ENCODE measurements at regions not wholly inside any gene's neighbourhood (a gene's known extent, or its start where the extent isn't known, plus 50 kb on each side); places are given as distances from the start of the nearest gene placed in this dataset.

DNA sequence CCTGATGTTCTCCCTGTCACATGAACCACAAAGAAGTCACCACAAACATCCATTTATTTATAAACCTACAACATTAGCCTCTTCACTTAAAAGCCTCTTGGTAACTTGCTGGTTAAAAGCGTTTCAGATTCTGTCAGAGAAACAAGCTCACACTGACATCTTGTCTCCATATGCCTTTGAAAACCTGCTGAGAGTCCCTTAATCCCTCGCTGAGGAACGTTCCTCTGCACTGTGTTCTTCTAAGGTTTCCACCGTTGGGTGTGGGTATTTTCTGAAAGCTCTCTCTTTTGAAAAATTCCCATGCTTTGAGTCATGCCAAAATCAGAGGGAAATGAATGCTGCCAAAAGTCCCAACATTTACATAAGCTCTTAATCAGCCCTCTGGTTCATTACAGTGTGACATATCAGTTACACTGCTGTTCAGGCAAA, 149.8 kb downstream of the CCDC34 start:
- peak; percentile 46 for DNase-seq

DNA sequence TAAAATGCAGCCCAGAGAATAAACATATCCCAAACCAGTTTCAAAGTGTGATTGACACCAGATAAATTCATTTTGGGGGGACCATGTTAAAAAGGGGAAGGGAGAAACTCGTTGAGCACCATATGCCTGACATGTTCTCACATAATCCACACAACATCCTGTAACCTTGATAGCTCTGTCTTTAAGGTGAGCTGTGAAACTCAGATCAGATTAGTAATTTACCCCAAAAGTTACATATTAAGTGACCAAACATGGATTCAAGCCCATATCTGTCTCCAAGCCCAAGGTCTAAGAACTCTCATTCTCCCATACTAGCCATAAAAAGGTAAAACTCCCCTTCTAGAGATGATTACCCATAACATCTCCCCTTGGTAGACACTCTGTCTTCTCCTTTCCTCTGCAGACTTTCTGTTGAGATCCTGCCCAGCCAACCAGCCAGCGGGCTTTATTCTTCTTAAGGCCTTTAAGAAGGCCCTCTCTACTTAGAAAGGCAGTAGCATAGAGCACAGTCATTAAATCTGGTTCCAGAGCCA, 150.7 kb downstream of the CCDC34 start:
- no peak for DNase-seq

DNA sequence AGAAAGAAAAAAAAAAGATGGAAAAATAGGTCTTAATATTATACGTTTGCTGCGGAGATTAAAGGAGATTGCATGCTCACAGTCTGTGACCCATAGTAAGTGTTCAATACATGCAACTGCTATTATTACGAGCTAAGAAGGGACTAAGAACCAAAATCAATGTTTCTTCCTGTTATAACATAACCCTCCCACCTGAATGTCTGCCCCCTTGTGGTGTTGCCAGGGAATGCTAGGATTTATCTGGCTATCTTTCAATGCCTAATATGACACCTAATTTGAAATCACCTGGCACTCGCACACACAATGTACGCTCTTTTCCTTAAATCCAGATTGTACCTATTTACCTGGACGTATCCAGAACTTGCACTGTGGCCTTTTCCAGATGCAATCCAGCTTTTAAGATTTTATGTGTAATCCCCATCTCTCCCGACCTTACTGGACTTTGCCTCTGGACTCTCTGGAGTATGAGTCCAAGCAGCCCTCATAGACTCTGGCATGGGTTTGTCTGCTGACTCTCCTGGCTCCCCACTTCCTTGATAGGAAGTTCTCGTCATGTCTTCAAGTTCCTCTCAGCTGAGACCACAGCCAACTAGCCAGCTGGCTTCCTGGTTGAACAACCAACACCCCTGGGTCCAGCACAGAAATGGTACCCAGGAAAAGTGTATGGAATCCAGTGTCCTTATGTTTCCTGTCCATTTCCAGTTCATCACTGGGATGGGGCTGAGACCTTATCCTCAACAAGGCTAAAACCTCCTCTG, 151.5 kb downstream of the CCDC34 start:
- DNase-seq: no peak

DNA sequence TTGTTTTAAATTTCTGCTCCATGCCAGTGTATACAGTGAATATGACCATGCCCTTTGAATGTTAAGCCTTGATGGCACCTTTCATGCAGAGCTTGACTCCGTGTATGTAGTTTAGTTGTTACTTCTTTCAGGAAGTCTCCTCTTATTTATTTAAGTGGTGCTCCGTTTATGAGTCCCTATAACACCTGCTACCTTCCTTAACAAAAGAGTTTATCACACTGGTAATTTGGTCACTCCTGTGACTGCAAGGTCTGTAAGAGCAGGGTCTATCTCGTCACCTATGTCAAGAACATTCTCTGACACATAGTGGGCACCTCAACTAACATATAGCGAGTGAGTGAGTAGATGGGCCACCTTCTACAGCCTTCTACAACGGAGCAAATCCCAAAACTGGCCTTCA, 152.5 kb downstream of the CCDC34 start:
- no peak for DNase-seq

DNA sequence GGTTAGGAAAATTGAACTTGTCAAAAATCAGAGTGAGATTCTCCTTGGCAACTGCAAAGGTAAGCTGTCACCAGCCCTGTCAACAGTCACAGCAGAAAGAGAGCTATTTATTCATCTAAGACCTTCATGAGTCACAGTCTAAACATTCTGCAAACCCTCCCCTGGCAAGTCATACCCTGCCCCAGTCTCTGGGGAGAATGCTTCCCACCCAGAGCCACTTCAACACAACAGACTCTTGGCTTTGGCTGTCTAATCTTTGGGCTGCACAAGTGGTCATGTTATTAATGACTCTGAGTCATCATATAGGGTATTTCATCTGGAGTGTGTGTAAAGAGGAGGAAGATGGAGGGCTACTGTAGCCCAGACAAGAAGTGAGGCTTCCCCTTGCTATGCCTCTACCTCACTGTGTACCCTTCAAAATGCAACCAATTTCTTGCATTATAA, 153.4 kb downstream of the CCDC34 start:
- no peak for DNase-seq

DNA sequence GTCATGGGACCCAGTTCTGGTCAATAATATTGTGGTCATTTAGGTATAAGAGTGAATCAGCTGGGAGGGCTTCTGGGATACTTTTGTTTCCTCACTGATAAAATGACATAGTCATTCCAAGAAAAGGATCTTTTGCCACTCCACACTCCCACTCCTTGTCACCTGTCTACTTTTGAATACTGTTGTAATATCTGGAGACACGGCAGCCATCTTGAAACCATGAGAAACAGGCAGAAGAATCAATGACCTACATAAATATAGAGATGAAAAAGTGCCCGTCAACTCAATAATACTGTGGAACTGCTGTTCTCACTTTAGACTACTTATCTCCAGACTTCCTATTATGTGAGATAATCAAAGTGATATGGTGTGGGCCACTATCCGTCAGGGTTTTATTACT, 154.2 kb downstream of the CCDC34 start:
- no peak for DNase-seq

DNA sequence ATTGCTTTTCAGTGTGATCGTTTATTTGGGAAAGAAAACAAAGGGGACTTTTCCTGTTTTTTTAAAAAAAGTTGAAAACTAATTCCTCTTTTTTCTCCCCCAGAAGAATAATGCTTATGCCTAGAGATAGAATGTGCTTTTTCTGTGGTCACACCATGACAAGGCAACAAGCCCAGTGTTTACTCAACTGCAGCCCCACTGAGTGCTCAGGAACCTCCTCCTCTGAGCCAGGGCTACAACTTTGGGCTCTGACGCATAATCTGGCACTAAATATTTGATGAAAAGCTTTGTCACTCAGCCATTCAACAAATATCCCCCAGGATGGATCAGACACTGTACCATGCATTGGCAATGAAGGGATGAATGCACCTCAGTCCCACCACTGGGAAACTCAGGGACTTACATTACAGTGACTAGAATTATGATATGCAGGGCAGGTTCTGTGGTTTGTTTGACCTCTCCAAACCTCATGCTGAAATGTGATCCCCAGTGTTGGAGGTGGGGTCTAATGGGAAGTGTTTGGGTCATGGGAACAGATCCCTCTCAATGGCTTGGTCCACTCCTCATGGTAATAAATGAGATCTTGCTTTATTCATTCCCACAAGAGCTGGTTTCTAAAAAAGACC, 155.9 kb downstream of the CCDC34 start:
- no peak for DNase-seq

DNA sequence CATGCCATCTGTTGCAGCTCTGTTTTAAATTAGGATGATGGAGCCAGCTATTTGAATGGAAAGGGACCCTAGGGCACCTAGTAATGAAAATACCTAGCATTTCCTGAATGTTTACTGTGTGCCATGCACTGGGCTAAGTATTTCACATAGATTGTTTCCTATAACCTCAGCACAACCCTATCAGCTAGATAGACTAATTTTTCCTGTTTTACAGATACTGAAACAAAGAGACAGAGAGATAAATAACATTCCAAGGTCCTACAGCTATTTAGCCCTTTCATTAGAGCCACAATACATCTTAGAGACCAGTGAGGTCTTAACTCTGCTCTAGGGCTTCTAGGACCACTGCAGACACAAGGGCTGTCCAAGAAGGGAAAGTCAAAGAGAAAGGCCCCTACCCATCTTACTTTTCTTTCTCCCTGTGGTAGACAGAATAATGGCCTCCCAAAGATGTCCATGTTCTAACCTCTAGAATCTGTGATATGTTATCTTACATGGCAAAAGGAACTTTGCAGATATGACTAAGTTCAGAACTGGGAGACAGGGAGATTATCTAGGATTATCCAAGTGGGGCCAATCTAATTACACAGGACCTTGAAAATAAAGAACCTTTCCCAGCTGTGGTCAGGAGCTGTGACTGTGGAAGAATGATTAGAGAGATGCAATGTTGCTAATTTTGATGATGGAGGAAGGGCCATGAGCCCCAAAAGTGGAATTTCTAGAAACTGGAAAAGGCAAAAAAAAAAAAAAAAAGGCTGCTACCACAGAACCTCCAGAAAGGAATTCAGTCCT, 157.0 kb downstream of the CCDC34 start:
- no peak for DNase-seq

DNA sequence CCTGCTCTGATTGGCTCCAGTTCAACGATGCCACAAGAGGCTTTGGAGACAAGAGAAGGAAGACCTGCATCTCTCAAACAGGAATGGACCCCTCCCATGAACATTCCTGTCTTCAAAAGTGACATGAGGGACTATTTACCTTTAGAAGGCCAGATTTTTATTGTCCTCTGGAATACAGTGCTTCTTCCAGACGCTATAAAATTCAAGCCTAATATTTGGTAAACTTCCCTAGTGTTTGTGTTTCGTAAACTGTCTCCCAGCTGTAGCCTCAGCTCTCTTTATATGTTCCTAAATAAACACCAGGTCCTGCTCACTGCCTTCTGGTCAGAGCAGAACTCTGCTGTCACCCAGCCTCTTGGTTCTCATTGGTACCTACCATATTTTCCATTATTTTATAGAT, 157.8 kb downstream of the CCDC34 start:
- no peak for DNase-seq

DNA sequence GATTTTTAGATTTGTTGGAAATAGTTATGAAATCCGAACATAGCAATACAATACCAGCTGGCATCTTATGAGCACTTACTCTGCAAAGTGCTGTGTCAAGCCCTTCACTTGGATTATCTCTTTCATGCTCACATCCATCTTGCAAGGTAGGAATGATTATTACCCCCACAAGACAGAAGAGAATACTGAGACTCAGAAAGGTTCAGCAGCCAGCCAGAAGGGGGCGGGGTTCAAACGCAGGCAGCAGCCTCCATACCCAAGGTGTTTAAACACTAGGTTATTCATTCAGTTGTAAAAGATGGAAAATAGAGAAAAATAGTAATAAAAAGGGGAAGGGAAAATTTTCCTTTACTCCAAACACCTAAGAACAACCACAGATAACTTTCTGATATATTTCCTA, 158.5 kb downstream of the CCDC34 start:
- DNase-seq: no peak

DNA sequence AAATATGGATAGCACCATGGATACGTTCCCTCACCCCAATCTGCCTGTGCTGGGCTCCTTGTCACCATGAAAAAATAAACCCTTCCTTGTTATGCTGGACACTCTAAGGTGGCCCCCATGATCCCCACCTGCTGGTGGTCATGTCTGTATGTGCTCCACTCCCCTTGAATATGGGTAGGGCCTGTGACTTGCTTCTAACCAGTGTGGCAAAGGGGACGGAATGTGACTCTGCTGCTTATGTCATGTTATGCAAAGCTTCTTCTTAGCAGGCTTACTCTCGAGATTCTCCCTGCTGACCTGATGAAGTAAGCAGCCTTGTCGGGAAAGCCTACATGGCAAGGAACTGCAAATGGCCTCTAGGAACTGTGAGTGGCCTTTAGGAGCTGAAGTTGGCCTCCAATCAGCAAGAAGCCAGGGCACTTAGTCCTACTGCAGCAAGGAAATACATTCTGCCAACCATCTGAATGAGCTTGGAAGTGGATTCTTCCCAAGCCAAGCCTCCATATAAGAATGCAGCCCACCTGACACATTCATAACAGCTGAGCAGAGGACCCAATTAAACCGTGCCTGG, 159.9 kb downstream of the CCDC34 start:
- DNase-seq: no peak

DNA sequence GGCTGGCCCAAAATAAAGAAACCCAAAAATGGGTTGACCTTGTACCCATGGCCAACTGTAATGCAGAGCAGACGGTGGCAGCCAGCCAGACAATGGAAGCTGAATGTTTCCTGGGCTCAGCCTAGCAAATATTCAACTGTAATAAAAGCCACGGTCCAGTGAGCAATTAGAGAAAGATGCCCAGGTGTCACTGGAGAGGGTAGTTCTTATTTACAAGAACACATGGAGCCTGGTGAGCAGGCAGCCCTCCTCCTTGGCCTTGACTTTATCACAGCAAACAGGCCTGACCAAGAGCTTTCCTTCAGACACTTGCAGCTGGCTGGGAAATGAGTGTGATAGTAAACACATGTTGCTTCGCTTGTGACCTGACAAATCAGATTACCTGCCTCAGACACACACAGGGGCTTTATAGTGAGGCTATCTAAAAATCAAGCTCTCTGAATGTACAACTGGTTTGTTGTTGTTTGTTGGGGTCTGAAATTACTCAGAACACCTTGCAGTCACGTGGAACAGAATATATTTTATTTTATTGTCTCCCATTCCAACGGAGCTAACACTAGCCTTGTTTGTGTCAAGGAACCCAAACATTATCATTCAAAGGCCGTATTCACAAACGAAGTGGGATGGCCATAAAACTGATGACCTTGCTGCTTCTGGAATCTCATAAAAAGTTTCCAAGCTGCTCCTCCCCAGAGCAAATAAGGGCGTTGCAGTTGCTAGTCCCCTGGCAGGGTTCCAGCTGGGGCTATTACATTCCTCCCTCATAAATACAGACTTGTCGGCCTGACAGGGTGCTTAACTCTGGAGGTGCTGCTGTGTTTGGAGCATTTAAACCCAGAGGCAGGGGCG, 161.1 kb downstream of the BBOX1 start:
- peak; percentile 85 for DNase-seq

DNA sequence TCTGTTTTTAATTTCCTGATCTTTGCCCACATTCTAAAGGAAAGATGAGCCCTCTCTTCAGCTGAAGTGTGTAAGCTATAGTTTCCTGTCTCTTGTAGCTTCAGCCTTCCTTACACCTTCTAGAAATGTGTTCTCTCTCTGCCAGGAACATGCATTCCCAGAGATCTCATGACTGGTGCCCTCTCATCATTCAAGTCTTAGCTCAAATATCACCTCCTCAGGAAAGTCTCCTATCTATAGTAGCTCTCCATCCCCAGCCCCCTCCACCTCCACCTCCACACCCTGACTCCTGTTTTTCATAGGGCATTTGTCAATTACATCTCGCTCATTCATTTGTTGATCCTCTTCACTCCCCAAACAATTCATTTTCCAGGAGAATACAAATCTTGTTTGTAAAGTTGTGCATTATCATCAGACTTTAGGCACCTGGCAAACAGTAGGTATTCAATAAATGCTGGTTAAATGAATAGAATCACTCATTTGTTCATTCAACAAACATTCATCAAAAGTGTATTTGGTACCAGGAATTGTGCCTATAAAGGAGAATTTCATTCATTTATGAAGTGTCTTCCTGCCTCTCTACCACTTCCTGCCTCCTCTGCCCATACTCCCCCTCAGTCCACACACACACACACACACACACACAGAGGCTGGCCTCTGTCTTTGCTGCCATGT, 160.3 kb downstream of the BBOX1 start:
- no peak for DNase-seq

DNA sequence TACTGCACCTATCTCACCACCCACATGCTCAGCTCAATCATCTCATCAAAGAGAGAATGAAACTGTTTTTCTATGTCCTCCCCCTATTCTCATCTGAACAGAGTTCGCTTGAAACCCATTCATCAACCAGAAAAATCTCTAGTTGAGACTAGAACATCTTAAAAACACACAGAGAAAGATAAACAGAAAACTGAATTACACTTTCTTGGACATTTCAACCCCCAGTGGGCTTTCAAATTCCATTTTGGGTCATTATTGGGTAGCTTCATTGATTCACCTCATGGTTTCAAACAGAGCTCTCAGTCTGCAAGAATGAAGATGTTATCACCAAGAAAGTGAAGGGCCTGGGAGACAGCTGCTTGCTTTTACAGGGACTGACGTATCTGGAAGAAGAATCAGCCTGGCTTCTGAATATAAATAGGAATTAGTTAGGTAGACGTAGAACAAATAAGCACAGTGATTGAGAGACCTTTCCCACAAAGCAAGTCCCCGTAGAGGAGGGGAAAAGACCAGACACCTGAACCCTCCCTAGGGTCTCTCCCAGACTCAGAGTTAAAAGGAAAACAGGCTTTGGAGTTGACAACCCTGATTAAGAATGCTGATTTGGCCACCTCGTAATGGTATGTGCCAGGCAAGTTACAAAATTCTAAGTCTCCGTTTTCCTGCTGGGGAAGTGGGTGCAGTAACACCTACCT, 155.7 kb downstream of the BBOX1 start:
- no peak for DNase-seq

DNA sequence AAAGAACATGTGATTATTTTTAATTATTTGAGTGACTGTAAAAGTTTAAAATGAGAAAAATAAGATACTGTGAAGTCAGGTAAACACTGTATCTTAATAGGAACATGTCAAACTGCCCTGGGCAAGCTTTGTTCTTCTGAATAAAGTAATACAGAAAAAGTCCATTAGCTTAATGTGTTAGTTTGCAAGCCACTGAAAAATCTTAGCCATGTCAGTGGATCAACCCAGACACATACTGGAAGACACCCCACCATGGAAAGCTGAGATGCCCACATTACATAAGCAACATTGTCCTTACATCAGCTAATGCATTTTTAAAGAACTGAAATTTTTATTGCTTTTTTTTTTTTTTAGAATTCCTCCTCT, 155.2 kb downstream of the BBOX1 start:
- no peak for DNase-seq

DNA sequence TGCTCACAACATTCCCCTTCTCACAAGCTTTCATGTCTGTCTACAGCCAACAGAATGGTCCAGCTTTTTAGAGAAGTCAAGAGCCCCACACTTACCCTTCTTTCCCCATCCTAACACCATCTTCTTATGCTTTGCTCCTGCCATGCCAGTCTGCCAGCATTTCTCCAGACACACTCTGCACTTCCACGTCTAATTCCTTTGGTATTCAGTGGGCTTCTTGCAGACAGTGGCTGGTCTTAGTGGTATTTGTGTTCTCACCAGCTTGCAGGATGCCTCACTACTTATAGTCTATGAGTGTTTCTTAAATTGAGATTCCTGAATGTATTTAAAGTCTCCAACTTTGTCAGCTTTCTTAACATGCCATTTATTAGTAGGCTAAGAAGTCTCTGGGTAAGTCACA, 154.4 kb downstream of the BBOX1 start:
- no peak for DNase-seq

DNA sequence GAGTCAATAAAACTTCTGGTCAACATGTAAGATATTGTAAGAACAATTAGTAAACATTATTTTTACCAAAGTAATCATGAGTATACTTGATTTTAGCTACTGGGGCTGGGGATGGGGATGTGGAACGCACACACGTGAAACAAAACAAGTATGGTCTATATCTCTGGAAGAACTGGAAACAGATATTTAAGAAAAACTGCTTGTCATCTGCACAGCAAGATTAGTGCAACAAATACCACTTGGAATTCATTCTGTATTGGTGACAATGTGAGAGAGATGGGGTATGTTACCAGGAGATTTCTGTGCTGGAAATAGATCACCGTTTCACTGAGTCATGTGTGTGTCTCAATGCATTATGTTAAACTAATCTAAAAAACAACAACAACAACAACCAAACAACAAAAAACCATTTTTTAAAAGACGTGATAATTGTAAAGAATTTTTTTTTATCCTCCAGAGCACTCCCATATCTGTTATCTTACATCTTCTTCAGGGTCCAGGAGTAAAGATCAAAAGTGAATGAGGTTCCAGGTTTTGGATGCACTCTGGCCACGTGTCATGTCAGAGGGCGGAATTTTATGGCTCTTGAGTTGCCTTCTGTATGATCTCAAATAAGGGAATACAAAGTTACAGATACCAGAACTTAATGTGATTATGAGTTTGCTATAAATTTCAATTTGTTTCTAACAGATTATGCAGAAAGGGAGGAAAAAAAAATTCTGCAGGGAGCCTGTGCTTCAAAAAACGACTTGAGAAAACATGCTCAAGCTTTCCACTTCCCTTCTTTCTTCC, 153.0 kb downstream of the BBOX1 start:
- DNase-seq: no peak

DNA sequence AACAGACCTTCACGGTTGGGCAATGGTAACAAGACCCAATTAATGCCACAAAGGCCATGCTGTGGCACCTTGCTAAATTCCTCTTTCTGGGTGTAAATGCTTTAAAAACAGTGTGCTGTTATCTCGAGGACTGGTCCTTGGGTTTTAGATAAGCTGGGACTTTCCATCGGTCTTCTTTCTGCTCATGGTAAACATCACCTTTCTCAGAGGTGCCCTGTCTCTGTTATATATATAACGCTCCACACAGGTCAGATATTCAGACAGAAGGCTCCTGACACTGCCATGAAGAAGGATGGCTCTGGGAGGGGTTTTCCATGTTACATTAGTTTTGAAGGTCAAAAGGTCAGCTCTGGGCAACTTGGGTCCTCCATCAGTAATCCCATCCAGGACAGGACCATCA, 151.6 kb downstream of the BBOX1 start:
- no peak for DNase-seq

DNA sequence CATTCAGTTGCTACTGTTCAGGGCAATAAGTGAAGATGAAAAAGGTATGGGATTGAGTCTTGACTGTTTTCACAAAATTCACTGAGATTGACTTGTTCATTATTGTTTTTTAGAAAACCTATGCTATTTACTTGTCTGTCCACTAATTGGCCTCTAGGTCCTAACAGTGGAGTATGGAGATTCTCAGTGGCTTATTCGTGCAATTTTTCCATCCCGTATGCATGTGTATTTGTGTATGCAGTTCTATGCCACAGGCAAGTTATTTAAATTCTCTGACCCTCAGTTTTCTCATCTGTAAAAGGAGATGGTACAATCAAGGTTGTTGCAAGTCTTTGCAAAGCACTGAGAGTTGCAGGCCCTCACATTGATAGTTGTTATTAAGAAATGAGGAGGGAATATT, 151.0 kb downstream of the BBOX1 start:
- no peak for DNase-seq

DNA sequence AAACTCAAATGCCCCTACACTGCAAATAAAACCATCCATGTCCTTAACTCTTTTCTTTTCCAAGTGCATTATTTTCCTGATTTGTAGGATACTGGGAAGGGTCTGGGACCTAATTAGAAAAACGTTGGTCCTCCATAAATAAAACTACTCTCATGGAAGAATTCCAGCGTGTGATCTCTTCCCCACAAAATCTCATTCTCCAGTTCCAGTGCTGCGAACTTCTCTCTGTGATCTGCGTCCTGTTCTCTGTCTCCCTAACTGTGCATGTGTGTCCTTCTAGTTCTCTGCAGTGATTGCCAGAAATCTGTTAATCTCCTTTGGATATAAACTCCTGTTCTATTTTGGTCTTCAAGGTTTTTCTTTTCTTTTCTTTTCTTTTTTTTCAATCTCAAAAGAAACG, 148.1 kb downstream of the BBOX1 start:
- DNase-seq: no peak
